ENCODE measurements at regions not wholly inside any gene's neighbourhood (a gene's known extent, or its start where the extent isn't known, plus 50 kb on each side); places are given as distances from the start of the nearest gene placed in this dataset.

DNA sequence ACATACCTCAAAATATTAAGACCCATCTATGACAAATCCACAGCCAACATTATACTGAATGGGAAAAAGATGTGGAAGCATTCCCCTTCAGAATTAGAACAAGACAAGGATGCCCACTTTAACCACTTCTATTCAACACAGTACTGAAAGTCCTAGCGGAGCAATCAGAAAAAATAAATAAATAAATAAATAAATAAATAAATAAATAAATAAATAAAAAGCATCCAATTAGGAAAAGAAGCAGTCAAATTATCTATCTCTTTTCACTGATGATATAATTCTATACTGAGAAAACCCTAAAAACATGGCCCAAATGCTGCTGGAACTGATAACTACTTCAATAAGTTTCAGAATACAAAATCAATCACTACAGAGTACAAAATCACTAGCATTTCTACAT, 67.5 kb downstream of the PRR32 start:
- no peaks in the 10 kb centered on the region for H3K9me3 ChIP-seq
- H3K27ac ChIP-seq: no peak overlapping the region
- no peak for TF ChIP-seq Cebpa-rat (IDR thresholded peaks at IDR 0.05)
- no peaks in the 10 kb centered on the region for H3K4me1 ChIP-seq
- H3K9ac ChIP-seq: no peak overlapping the region
- H3K4me2 ChIP-seq: no peak overlapping the region
- H3K36me3 ChIP-seq: no peaks in the 10 kb centered on the region
- H3K4me3 ChIP-seq: no peak overlapping the region
- H4K20me1 ChIP-seq: no peaks in the 10 kb centered on the region; the same call in 1 of the 2 replicates
- peaks cover 72% of the 10 kb centered on the region for H3K27me3 ChIP-seq

DNA sequence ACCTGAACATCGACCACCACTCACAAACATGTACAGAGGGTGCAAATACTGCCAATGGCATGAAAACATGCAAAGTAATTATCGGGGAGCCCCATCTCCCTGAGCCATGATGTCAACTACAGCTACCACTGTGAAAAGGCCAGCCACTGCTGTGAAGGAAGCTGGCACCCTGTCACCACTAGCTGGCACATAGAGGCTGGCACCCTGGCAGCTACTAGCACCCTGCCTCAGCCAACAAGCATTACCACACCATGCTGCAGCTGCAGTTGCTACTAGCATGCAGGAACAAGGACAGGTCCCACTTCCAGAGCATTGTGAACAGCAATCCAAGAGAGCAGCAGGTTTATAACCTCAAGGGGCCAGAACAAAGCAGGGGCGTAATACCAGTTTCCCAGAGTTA, 81.4 kb downstream of the PRR32 start:
- H3K36me3 ChIP-seq: no peaks in the 10 kb centered on the region
- no peaks in the 10 kb centered on the region; the same call in 1 of the 2 replicates for H3K9me3 ChIP-seq
- H3K9ac ChIP-seq: no peak overlapping the region
- no peak for TF ChIP-seq Cebpa-rat (IDR thresholded peaks at IDR 0.05)
- no peak overlapping the region for H3K4me2 ChIP-seq
- H3K27me3 ChIP-seq: peaks cover 81% of the 10 kb centered on the region
- no peaks in the 10 kb centered on the region for H4K20me1 ChIP-seq
- H3K4me3 ChIP-seq: no peak overlapping the region
- no peak overlapping the region for H3K27ac ChIP-seq
- no peaks in the 10 kb centered on the region for H3K4me1 ChIP-seq

DNA sequence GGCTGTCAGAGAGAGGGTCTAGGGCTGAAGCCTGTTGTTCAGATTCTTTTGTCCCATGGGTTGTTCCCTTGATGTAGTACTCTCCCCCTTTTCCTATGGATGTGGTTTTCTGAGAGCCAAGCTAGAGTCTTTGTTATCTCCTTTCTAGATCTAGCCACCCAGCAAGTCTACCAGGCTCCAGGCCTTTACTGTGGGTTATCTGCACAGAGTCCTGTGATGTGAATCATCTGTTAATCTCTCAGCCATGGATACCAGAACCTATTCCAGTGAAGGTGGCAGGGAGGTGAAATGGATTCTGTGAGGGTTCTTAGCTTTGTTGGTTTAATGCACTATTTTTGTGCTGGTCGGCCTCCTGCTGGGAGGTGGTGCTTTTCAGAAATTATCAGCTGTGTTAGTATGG, 109.5 kb downstream of the PRR32 start:
- TF ChIP-seq Cebpa-rat (IDR thresholded peaks at IDR 0.05): no peak
- no peaks in the 10 kb centered on the region for H3K36me3 ChIP-seq
- H3K4me1 ChIP-seq: no peaks in the 10 kb centered on the region
- H3K27ac ChIP-seq: no peak overlapping the region
- H3K4me3 ChIP-seq: no peak overlapping the region
- no peak overlapping the region for H3K4me2 ChIP-seq
- H3K9me3 ChIP-seq: no peaks in the 10 kb centered on the region; the same call in 1 of the 2 replicates
- H3K9ac ChIP-seq: no peak overlapping the region
- no peaks in the 10 kb centered on the region for H4K20me1 ChIP-seq
- H3K27me3 ChIP-seq: peaks cover 60% of the 10 kb centered on the region

DNA sequence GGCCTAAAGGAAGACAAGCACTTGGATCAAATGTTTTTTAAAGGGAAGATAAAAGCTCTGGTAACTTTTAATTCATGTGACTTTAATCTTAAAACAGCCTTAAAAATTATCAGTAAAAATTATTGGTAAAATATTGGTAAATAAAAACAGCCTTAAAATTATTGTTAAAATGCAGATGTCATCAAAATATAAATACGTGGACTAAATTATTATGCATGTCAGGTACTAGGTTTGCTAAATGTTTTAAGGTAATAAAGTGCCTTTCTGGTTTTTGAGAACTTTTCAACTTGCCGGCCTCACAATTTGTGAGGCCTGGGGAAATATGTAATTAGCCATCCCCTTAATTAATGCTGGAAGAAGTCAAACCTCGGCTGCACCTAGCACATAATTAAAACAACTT, 147.7 kb downstream of the PRR32 start:
- Histone ChIP-seq H3K4me2 (no peak overlapping the region), H4K20me1 (no peaks in the 10 kb centered on the region), H3K9ac (no peak overlapping the region), H3K36me3 (no peaks in the 10 kb centered on the region), H3K9me3 (no peaks in the 10 kb centered on the region), H3K27ac (no peak overlapping the region), H3K4me1 (no peaks in the 10 kb centered on the region), H3K27me3 (peaks cover 44% of the 10 kb centered on the region), H3K4me3 (no peak overlapping the region)
- no peak for TF ChIP-seq Cebpa-rat (IDR thresholded peaks at IDR 0.05)

DNA sequence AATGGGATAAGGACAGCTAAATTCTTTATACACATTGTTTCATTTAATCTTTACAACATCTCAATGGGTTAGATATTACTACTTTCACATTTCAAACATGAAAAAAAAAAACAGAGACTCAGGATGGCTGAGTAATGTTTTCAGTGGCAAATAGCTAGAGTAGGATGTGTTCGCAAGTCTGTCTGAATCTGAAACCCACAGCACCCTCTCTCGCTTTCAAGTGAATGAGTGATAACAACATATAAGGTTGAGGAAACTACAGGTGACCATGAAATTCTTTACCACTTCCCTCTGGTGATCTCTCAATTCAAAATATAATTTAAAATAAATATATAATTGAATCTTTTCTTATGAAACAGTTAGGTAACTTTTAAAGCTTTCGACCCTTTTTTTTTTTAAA, 162.6 kb downstream of the PRR32 start:
- no peak for TF ChIP-seq Cebpa-rat (IDR thresholded peaks at IDR 0.05)
- Histone ChIP-seq H3K27me3 (peaks cover 59% of the 10 kb centered on the region), H3K36me3 (no peaks in the 10 kb centered on the region)

DNA sequence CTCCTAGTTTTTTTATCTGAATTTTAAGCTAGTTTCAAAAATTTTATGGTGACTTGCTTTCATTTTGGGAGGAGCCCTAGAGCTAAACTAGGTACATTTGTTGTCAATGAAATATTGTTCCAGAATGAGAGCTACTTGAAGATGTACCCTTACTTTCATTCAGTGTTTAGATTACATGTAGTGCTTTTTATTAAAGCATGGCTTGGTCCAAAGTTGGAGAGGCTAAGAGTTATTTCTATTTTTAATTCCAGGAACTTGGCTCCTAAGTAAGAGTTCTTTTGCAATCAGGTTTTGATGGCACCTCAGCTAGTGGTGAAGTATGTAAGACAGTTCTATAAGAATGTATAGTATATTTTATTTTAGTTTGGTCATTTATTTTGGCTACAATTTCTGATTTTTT, 165.5 kb downstream of the PRR32 start:
- Histone ChIP-seq H3K27me3 (peaks cover 60% of the 10 kb centered on the region), H4K20me1 (no peaks in the 10 kb centered on the region), H3K27ac (no peak overlapping the region), H3K4me3 (no peak overlapping the region), H3K9ac (no peak overlapping the region), H3K36me3 (no peaks in the 10 kb centered on the region), H3K9me3 (no peaks in the 10 kb centered on the region), H3K4me1 (no peaks in the 10 kb centered on the region), H3K4me2 (no peak overlapping the region)
- no peak for TF ChIP-seq Cebpa-rat (IDR thresholded peaks at IDR 0.05)

More for the DNA sequence above, 162.6 kb downstream of the PRR32 start:
- no peaks in the 10 kb centered on the region for H3K4me1 ChIP-seq
- no peak overlapping the region for H3K4me3 ChIP-seq
- no peaks in the 10 kb centered on the region for H3K9me3 ChIP-seq
- H4K20me1 ChIP-seq: no peaks in the 10 kb centered on the region
- no peak overlapping the region for H3K4me2 ChIP-seq
- H3K27ac ChIP-seq: no peak overlapping the region
- H3K9ac ChIP-seq: no peak overlapping the region

DNA sequence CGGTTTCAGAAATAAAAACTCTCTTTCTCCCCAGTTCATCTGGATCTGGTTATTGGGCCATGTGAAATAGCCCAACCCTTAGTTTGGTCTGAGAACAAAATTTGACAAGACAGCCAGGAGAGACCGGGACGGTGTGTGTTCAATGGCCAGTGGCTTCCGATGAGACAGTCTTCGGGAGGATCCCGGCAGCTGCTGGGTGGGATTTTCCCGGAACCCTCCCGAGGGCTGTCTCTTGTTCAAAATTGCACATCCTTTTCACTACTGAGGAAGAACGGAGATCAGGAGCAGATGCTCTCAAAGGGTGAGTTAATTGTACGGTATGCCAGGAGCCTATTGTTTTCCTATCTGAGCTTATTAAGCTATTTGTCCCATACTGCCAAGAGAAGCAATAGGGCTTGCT, 166.5 kb downstream of the PRR32 start:
- Histone ChIP-seq H3K4me3 (no peak overlapping the region), H3K9me3 (no peaks in the 10 kb centered on the region), H3K27me3 (peaks cover 59% of the 10 kb centered on the region), H3K36me3 (no peaks in the 10 kb centered on the region), H3K9ac (no peak overlapping the region), H3K4me1 (no peaks in the 10 kb centered on the region), H4K20me1 (no peaks in the 10 kb centered on the region), H3K4me2 (no peak overlapping the region), H3K27ac (no peak overlapping the region)
- no peak for TF ChIP-seq Cebpa-rat (IDR thresholded peaks at IDR 0.05)

DNA sequence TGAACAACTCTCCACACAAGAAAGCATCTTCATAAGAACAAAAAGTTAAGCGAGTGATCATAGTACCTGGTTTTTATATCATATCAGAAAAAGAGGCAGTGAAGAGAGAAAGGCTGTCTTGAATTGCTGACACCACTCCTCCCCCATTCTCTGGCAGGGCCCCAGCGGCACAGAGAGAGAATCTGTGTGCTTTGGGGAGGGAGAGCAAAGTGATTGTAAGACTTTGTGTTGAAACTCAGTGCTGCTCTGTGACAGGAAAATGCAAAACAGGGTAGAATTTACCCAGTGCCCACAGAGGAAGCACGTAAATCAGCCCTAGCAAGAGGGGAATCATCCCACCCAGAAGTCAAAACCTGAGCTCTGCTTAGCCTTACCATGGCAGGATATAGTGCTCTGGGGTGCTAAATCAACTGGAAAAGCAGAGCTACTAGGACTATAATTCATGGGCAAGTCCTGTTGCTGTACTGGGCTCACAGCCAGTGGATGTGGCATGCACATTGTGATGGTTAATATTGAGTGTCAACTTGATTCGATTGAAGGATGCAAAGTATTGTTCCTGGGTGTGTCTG, 174.6 kb downstream of the PRR32 start:
- Histone ChIP-seq H3K4me3 (no peak overlapping the region), H3K4me2 (no peak overlapping the region), H3K4me1 (no peaks in the 10 kb centered on the region), H3K9ac (no peak overlapping the region), H3K9me3 (no peaks in the 10 kb centered on the region), H3K27ac (no peak overlapping the region), H4K20me1 (no peaks in the 10 kb centered on the region), H3K36me3 (no peaks in the 10 kb centered on the region), H3K27me3 (peaks cover 79% of the 10 kb centered on the region)
- no peak for TF ChIP-seq Cebpa-rat (IDR thresholded peaks at IDR 0.05)

DNA sequence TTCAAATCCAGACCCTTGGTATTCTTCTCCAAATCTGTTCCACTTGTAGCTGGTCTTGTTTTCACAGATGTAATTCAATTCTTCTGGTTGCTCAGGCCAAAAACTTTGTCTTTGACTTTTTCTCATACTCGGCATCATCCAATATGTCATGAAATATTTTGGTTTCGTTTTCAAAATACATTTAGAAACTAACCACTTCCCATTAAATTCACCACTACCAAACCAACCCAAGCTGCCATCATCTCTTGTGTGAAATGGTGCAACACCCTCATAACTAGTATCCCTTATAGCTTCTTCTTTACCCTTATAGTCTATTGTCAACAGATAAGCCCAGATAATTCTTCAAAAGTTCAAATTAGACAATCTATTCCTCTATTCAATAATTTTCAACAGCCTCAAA, 192.1 kb downstream of the PRR32 start:
- Histone ChIP-seq H3K4me2 (no peak overlapping the region), H3K9ac (no peak overlapping the region), H3K36me3 (no peaks in the 10 kb centered on the region), H3K27ac (no peak overlapping the region), H3K27me3 (peaks cover 73% of the 10 kb centered on the region), H3K4me3 (no peak overlapping the region), H4K20me1 (no peaks in the 10 kb centered on the region; the same call in 1 of the 2 replicates), H3K9me3 (peaks cover 10% of the 10 kb centered on the region; the same call in 1 of the 2 replicates), H3K4me1 (no peaks in the 10 kb centered on the region)
- TF ChIP-seq Cebpa-rat (IDR thresholded peaks at IDR 0.05): no peak

DNA sequence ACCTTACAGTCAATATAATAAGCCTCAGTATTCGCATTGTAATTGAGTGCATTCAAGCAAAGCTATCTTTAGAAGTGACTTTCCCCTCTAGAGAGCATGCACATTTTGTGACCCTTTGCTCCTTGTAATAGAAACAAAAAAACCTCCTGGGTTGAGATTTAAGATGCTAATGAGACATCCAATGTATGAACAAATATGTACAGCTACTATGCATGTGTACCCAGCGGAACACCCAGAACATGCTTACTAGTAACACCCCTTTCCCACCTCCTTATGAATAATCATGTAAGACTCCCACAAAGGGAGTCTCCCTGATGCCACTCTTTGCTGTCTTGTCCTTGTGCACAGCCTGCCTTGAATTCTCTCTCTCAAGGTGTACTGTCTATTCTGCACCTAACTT, 205.5 kb downstream of the PRR32 start:
- H3K4me1 ChIP-seq: no peaks in the 10 kb centered on the region
- TF ChIP-seq Cebpa-rat (IDR thresholded peaks at IDR 0.05): no peak
- no peaks in the 10 kb centered on the region for H3K36me3 ChIP-seq
- peaks cover 1% of the 10 kb centered on the region; the same call in 1 of the 2 replicates for H3K9me3 ChIP-seq
- no peaks in the 10 kb centered on the region for H4K20me1 ChIP-seq
- no peak overlapping the region for H3K4me2 ChIP-seq
- no peak overlapping the region for H3K9ac ChIP-seq
- H3K27ac ChIP-seq: no peak overlapping the region
- H3K4me3 ChIP-seq: no peak overlapping the region
- peaks cover 56% of the 10 kb centered on the region for H3K27me3 ChIP-seq
